ENCODE measurements at regions not wholly inside any gene's neighbourhood (a gene's known extent, or its start where the extent isn't known, plus 50 kb on each side); places are given as distances from the start of the nearest gene placed in this dataset.

GRCh38 chr20:10788877-10789276, 115.1 kb upstream of the JAG1 start:
- intact Hi-C loops (cut with DNase I), result no loop called here
- 85 to 92% (median 87%) methylated on average over 4 of the region's 4 CpGs for WGBS, 4 donors
- no peaks in the 10 kb centered on the region for H3K36me3 ChIP-seq
- peaks cover 0 to 12% (median 0%) of the 10 kb centered on the region in 12 donors for H3K4me1 ChIP-seq
- H3K27ac ChIP-seq, result no peak overlapping the region
- no peak for ATAC-seq
- no peak overlapping the region for H3K4me3 ChIP-seq
- H3K9me3 ChIP-seq, result no peaks in the 10 kb centered on the region
- TF ChIP-seq POLR2A (IDR thresholded peaks at IDR 0.05) (no peak), CTCF (IDR thresholded peaks at IDR 0.05) (no peak)
- DNase-seq, result no peak
- H3K27me3 ChIP-seq, result no peaks in the 10 kb centered on the region

DNA sequence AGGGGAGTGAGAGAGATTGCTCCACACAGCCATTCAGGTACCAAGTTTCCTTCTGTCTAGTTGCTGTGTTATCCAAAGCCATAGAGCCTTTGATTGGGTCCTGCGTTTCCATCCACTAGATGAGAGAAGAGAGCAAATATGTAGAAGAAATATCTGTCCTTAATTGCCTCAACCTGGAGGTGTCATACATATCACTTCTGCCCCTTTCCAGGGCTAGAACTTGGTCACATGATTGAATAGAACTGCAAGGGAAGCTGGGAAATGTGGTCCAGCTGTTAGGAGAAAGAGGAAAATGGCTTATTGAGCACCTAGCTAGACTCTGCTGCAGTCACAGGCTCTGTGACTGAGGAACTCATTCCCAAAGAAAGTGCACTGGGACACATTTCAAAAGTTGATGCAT, 115.6 kb upstream of the JAG1 start:
- ATAC-seq, result no peak
- DNase-seq, result no peak
- Histone ChIP-seq H3K4me3 (no peak overlapping the region), H3K4me1 (peaks cover 0 to 7% (median 0%) of the 10 kb centered on the region in 12 donors), H3K27ac (no peak overlapping the region), H3K9me3 (no peaks in the 10 kb centered on the region), H3K36me3 (no peaks in the 10 kb centered on the region), H3K27me3 (no peaks in the 10 kb centered on the region)
- 94 to 100% (median 98%) methylated on average over 1 of the region's 1 CpG for WGBS, 4 donors
- TF ChIP-seq CTCF (IDR thresholded peaks at IDR 0.05) (no peak), POLR2A (IDR thresholded peaks at IDR 0.05) (no peak)
- intact Hi-C loops (cut with DNase I), result no loop called here

- ATAC-seq (no peak), DNase-seq (no peak)
- WGBS, 4 donors, result 91 to 97% (median 93%) methylated on average over 8 of the region's 8 CpGs
- TF ChIP-seq POLR2A (IDR thresholded peaks at IDR 0.05) (no peak), CTCF (IDR thresholded peaks at IDR 0.05) (no peak)
- Histone ChIP-seq H3K27ac (no peak overlapping the region), H3K4me3 (no peak overlapping the region), H3K27me3 (no peaks in the 10 kb centered on the region), H3K36me3 (no peaks in the 10 kb centered on the region), H3K4me1 (peaks cover 0 to 7% (median 0%) of the 10 kb centered on the region in 12 donors), H3K9me3 (no peaks in the 10 kb centered on the region)
- intact Hi-C loops (cut with DNase I), result no loop called here
These were observed 116.2 kb upstream of the JAG1 start for GRCh38 chr20:10790013-10790412.

GRCh38 chr20:10792291-10792690, 118.5 kb upstream of the JAG1 start:
- no peaks in the 10 kb centered on the region for H3K27me3 ChIP-seq
- H3K4me1 ChIP-seq, result peaks cover 0 to 7% (median 0%) of the 10 kb centered on the region in 12 donors
- ATAC-seq, result no peak
- WGBS, 4 donors, result 46 to 62% (median 59%) methylated on average over 3 of the region's 3 CpGs
- intact Hi-C loops (cut with DNase I), result no loop called here
- DNase-seq, result no peak
- no peaks in the 10 kb centered on the region for H3K9me3 ChIP-seq
- H3K27ac ChIP-seq, result peak overlapping the region in 7 of 12 donors; percentile 2 to 57 (median 24)
- no peaks in the 10 kb centered on the region for H3K36me3 ChIP-seq
- TF ChIP-seq POLR2A (IDR thresholded peaks at IDR 0.05) (no peak), CTCF (IDR thresholded peaks at IDR 0.05) (no peak)
- peak overlapping the region in 1 of 12 donors; percentile 6 for H3K4me3 ChIP-seq
